GM12875 (cell line): ENCODE measurements at regions not wholly inside any gene's neighbourhood (a gene's known extent, or its start where the extent isn't known, plus 50 kb on each side); places are given as distances from the start of the nearest gene placed in this dataset.
"Not testable (repeated sequence)": the region's sequence is repeated elsewhere in the genome, so short reads cannot be mapped to it uniquely, and the experiment has no call there.

Source experiments
- H3K4me3 ChIP-seq: one replicate; pipeline ENCODE4 v1.5.1; 2011; ENCODE audit warnings: low read depth, low read length, control low read depth
- TF ChIP-seq, protein P1 (sequence below): IDR thresholded peaks from 2 replicates; pipeline ENCODE4 v1.5.1; 2011; ENCODE audit warnings: low read depth, mild to moderate bottlenecking, control low read depth, inconsistent platforms, low read length, moderate library complexity, borderline replicate concordance; ENCODE audit not compliant: insufficient read depth

DNA sequence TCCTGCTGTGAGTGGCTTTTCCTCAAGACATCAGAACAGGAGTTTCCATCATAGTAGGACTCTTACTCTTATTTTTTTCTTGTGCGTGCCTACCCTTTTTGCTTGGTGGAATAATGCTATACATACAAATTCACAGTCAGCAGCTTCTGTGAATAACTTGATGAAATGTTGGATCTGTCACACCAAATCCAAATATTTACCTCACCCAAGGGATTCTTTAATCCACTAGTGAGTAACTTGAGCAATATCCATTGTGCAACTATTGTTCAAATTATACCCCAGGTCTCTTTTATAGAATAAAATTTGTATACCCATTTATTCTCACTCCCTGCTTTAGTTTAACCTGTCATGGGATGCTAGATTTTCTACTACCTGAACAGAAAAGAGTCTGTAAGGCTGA, 1078.3 kb upstream of the EDIL3 start:
- TF ChIP-seq, protein P1, sequence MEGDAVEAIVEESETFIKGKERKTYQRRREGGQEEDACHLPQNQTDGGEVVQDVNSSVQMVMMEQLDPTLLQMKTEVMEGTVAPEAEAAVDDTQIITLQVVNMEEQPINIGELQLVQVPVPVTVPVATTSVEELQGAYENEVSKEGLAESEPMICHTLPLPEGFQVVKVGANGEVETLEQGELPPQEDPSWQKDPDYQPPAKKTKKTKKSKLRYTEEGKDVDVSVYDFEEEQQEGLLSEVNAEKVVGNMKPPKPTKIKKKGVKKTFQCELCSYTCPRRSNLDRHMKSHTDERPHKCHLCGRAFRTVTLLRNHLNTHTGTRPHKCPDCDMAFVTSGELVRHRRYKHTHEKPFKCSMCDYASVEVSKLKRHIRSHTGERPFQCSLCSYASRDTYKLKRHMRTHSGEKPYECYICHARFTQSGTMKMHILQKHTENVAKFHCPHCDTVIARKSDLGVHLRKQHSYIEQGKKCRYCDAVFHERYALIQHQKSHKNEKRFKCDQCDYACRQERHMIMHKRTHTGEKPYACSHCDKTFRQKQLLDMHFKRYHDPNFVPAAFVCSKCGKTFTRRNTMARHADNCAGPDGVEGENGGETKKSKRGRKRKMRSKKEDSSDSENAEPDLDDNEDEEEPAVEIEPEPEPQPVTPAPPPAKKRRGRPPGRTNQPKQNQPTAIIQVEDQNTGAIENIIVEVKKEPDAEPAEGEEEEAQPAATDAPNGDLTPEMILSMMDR = no peak
- H3K4me3 ChIP-seq = no peak overlapping the region

DNA sequence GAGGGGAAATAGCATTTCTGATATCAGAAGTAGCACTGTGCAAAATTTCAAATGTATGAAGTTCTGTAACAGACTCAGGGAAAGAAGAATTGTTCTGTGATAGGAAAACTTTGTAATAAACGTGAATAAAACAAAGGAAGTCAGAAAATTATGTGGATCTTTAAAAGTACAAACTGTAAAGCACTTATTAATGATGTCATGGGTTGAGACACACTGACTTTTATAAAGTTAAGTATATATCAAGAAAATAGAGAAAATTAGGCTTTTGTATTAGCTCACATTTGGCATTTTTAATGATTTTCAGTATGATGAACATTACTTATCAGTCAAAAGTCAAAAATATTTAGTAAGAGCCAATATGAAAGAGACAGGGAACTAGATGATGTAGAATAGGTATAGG, 1081.7 kb upstream of the EDIL3 start:
- TF ChIP-seq, protein P1 = no peak
- no peak overlapping the region for H3K4me3 ChIP-seq

DNA sequence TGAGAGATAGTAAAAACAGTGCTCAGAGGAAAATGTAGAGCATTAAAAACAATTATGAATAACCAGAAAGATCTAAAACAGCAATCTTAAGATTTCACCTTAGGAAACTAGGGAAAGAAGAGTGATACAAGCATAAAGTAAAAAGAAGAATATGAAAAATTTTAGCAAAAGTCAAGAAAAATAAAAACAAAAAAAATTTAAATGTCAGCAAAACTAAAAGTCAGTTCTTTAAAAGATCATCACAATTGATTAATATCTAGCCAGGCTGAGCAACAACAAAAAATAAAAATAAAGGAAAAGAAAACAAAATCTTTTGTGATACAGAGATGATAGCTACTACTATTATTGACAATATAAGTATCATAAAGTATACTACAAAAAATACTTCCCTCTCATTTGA, 1088.1 kb upstream of the EDIL3 start:
- no peak overlapping the region for H3K4me3 ChIP-seq
- TF ChIP-seq, protein P1 = no peak

DNA sequence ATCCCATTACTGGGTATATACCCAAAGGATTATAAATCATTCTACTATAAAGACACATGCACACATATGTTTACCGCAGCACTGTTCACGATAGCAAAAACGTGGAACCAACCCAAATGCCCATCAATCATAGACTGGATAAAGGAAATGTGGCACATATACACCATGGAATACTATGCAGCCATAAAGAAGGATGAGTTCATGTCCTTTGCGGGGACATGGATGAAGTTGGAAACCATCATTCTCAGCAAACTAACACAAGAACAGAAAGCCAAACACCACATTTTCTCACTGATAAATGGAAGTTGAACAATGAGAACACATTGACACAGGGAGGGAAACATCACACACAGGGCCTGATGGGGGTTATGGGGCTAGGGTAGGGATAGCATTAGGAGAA, 1090.5 kb upstream of the EDIL3 start:
- not testable (repeated sequence) for H3K4me3 ChIP-seq

DNA sequence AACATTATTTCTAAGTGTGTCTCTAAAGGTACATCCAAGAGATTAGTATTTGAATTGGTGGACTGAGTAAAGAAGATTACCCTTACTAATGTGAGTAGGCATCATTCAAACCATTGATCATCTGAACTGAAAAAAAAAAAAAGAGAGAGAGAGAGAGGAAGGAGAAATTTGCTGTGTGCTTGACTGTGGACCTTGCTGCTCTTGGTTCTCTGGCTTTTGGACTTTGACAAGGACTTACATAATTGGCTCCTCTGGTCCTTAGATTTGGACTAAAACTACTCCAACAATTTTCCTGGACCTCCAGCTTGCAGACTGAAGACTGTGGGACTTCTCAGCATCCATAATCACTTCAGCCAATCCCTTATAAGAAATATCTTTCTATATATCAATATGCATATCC, 1091.9 kb upstream of the EDIL3 start:
- H3K4me3 ChIP-seq = no peak overlapping the region
- TF ChIP-seq, protein P1 = no peak

DNA sequence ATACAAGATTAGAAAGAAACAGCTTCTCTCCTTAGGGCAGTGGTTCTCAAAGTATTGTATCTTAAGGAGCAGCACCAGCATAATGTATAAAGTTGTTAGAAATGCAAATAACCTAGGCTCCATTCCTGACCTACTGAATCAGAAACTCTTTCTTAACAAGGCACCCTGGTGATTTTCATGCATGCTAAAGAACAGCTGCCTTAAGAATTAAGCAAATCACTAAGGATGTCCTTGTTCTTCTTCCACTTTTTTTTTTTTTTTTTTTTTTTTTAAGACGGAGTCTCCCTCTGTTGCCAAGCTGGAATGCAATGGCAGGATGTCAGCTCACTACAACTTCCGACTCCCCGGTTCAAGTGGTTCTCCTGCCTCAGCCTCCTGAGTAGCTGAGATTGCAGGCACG, 1095.2 kb upstream of the EDIL3 start:
- TF ChIP-seq, protein P1 = no peak
- no peak overlapping the region for H3K4me3 ChIP-seq

DNA sequence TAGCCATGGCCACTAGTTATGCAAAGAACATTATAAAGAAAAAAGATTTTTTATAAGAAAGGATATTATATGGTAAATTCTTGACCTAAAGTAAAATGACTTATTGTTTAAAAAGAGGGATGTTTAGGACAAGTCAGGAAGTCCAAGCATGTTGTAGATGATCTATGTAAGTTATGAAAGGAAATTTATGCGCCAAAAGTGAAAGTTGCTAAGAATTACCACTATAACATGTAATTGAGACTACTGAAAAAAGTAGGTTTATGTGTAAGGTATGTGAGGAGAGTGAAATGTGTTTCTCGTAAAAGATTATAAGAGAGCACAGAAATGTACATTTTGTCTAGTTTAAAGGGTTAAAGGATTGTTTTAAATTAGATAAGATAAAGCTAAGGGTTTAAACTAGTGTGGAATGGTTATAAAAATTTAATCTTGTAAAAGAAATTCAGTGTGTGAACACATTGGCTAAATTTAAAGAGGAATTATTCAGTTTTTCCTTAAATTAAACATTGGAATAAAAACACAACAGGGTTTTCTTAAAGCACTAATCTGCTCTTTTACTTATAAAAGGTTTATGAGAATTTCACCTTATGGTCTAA, 1100.4 kb upstream of the EDIL3 start:
- TF ChIP-seq, protein P1 = no peak
- no peak overlapping the region for H3K4me3 ChIP-seq

DNA sequence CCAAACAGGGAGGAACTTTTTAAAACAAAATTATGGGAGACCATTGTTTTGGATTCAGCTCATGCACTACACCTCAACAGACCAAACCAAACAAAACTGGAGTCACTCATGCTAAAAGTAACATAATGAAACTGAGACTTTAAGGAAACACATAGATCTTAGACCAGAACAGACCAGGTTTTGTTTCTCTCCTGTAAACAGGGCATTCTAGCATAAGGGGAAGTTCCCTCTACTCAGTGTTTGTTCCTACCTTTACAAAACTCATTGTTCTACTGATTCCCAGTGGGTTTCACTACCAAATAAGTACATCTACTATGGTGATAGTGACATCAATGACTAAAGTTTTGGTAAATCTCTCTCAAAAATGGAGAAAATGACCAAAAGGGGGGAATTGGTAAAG, 1103.6 kb upstream of the EDIL3 start:
- TF ChIP-seq, protein P1 = no peak
- H3K4me3 ChIP-seq = no peak overlapping the region
